ENCODE measurements at regions not wholly inside any gene's neighbourhood (a gene's known extent, or its start where the extent isn't known, plus 50 kb on each side); places are given as distances from the start of the nearest gene placed in this dataset.
"Not testable (repeated sequence)": the region's sequence is repeated elsewhere in the genome, so short reads cannot be mapped to it uniquely, and the experiment has no call there.

DNA sequence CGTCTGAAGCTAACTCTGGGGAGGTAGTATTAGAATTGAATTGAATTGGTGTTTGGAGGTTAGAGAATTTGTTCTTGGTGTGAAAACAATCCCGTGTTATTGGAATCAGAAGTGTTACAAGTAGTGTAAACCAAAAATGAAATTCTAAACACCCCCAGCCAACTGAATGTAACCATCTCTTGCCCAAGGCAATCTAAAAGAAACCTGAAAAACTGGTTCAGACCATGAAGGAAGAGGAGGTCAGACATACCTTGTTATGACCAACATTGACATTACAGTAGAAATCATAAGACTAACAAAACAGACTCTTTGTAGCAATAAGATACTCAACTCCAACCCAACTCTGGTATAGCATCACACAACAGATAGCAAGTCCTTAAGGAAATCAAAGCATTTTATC is 159.0 kb downstream of the TUSC1 start:
- no peak overlapping the region for H3K27ac Mint-ChIP-seq
- H3K4me1 Mint-ChIP-seq (ENCODE audit: low read depth in 2 of 2): no peaks in the 10 kb centered on the region
- DNase-seq (ENCODE audit: low spot score): no peak
- H3K4me3 Mint-ChIP-seq: no peak overlapping the region
- H3K27me3 Mint-ChIP-seq: no peaks in the 10 kb centered on the region
- H3K9me3 Mint-ChIP-seq: peaks cover 4% of the 10 kb centered on the region
- ATAC-seq: no peak
- peaks cover 5% of the 10 kb centered on the region for H3K36me3 Mint-ChIP-seq

DNA sequence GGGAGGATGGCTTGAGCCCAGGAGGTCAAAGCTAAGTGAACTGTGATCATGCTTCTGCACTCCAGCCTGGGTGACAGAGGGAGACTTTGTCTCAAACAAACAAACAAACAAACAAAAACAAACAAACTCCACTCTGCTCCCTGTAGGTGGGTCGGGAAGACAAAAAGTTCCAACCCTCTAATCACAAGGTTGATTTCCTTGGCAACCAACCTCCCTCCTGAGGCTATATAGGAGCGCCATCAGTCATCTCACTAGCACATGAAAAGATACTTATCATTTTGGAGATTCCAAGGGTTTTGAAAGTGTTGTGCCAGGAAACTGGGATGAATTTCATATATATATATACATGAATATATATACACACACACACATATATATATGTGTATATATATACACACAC is 160.5 kb downstream of the TUSC1 start:
- H3K4me3 Mint-ChIP-seq: no peak overlapping the region
- peaks cover 16% of the 10 kb centered on the region for H3K36me3 Mint-ChIP-seq
- no peaks in the 10 kb centered on the region for H3K4me1 Mint-ChIP-seq (ENCODE audit: low read depth in 2 of 2)
- no peak overlapping the region for H3K27ac Mint-ChIP-seq
- no peak for DNase-seq (ENCODE audit: low spot score)
- no peak for ATAC-seq
- H3K27me3 Mint-ChIP-seq: no peaks in the 10 kb centered on the region
- H3K9me3 Mint-ChIP-seq: peaks cover 8% of the 10 kb centered on the region

DNA sequence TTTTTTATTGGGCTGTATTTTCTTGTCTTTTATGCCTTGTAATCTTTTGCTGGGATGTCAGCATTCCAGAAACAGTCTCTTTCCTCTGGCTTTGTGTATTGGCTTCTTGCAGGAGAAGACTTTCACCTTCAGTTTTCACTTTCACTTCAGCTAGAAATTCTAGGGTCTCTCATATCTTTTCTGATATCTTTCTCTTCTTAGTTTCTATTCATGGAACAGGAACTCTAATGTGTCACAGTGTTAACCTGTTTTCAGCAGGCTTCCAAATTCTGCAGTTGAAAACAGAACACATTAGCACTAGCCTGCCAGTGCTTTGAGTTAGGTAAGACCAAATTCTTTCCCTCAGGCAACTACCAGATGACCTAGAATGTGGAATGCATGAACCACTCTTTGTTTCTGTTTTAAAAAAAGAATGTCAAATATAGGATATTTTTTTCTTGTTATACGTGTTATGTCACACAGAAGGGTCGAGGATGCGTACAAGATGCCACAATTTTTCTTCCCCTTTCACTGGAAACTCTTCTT is 164.7 kb downstream of the TUSC1 start:
- peaks cover 23% of the 10 kb centered on the region for H3K9me3 Mint-ChIP-seq
- H3K27ac Mint-ChIP-seq: no peak overlapping the region
- ATAC-seq (no peak), DNase-seq (ENCODE audit: low spot score) (no peak)
- no peak overlapping the region for H3K4me3 Mint-ChIP-seq
- no peaks in the 10 kb centered on the region for H3K4me1 Mint-ChIP-seq (ENCODE audit: low read depth in 2 of 2)
- H3K27me3 Mint-ChIP-seq: no peaks in the 10 kb centered on the region
- peaks cover 18% of the 10 kb centered on the region for H3K36me3 Mint-ChIP-seq

DNA sequence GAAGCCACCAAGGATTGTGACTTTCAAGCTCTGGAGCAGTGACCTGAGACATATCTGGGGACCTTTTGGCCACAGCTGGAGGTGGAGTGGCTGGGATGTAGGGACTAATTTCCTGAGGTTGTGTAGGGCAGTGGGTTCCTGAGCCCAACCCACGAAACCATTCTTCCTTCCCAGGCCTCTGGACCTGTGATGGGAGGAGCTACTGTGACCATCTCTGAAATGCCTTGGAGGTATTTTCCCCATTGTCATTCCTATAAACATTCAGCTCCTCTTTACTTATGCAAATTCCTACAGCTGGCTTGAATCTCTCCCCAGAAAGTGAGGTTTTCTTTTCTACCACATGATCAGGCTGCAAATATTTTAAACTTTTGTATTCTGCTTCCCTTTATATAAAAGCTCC is 172.6 kb downstream of the TUSC1 start:
- no peaks in the 10 kb centered on the region for H3K27me3 Mint-ChIP-seq
- peaks cover 20% of the 10 kb centered on the region for H3K9me3 Mint-ChIP-seq
- no peak overlapping the region for H3K4me3 Mint-ChIP-seq
- DNase-seq (ENCODE audit: low spot score) (no peak), ATAC-seq (no peak)
- peaks cover 15% of the 10 kb centered on the region for H3K36me3 Mint-ChIP-seq
- no peaks in the 10 kb centered on the region for H3K4me1 Mint-ChIP-seq (ENCODE audit: low read depth in 2 of 2)
- no peak overlapping the region for H3K27ac Mint-ChIP-seq

DNA sequence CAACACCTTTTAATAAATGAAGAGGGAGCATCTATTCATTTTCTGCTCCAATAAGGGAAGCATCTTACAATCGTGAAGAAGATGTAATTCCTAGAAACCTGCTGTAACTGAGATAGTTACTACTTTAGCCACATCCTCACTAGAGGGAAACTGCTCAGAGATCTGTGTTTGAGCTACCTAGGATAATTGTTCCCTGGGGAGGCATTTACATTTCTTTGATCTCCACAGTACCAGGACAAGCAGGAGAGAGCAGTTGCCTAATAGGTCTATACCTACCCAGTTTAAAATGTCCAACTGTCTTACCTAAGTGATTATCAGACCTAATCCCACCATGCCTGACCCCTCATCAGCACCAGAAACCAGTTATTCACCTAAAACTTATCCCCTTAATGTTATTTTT is 196.9 kb downstream of the TUSC1 start:
- Mint-ChIP-seq H3K9me3 (peaks cover 22% of the 10 kb centered on the region), H3K27me3 (no peaks in the 10 kb centered on the region), H3K4me1 (ENCODE audit: low read depth in 2 of 2) (no peaks in the 10 kb centered on the region), H3K27ac (no peak overlapping the region), H3K4me3 (no peak overlapping the region), H3K36me3 (peaks cover 10% of the 10 kb centered on the region)
- ATAC-seq (no peak), DNase-seq (ENCODE audit: low spot score) (no peak)

DNA sequence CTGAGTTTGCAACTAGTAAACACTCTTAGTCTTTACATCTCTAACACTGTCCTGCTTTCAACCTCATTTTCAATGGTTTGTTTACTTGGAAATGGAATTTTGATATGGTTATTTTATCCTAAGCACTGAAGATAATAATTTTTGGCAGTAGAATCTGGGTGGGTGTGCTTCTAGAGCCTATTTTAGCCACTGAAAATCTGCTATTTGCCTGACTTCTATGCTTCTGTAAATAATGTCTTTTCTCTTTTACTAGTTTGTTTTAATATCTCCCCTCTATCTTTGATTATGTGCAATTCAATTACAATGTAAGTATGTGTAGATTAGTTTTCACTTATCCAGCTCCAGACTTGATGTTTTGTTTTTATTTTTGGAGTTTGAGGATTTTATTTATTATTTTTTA is 197.5 kb downstream of the TUSC1 start:
- Mint-ChIP-seq H3K27me3 (no peaks in the 10 kb centered on the region), H3K36me3 (peaks cover 4% of the 10 kb centered on the region), H3K4me1 (ENCODE audit: low read depth in 2 of 2) (no peaks in the 10 kb centered on the region), H3K9me3 (peaks cover 23% of the 10 kb centered on the region), H3K27ac (no peak overlapping the region), H3K4me3 (no peak overlapping the region)
- ATAC-seq: no peak
- DNase-seq (ENCODE audit: low spot score): no peak

DNA sequence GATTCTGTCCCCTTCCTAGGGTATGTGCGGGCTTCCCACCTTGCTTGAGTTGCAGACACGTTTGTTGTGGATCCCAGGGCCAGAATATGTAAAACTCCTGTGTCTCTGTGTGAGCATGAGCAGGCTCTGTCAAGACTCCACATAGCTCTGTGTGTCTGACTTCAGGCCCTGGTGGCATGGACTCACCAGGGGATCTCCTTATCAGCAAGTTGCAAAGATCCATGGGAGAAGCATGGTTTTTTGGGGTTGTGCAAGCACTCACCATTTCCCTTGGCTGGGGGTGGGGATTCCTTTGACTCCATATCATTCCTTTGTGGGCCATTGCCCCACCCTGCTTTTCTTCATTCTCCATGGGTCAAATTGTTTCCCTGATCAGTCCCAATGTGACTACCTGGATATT is 205.6 kb downstream of the TUSC1 start:
- no peak for ATAC-seq
- H3K4me1 Mint-ChIP-seq (ENCODE audit: low read depth in 2 of 2): no peaks in the 10 kb centered on the region
- no peak overlapping the region for H3K27ac Mint-ChIP-seq
- DNase-seq (ENCODE audit: low spot score): no peak
- no peak overlapping the region for H3K4me3 Mint-ChIP-seq
- peaks cover 32% of the 10 kb centered on the region for H3K9me3 Mint-ChIP-seq
- no peaks in the 10 kb centered on the region for H3K27me3 Mint-ChIP-seq
- peaks cover 30% of the 10 kb centered on the region for H3K36me3 Mint-ChIP-seq

DNA sequence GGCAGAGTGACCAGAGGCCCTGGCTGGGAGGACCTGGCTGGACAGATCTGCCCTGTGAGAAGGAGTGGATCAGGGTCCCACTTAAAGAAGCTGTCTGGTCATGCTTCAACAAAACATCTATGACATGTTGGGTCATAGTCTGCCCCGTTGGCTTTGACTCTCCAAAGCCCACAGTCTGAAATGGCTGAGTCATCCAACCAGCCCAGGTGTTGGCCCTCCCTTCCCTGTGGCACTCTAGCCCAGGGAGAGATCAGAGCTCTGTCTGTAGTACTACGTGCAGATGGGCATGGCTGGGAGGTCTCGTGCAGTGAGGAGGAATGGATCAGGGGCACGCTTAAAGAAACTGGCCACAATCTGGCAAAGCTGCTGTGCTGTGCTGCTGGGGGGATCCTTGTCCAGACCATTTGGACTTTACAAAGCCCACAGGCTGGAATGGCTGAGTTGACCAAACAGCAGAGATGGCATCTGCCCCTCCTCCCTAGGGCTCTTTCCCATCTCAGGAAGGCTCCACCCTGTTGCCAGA is 206.1 kb downstream of the TUSC1 start:
- no peaks in the 10 kb centered on the region for H3K27me3 Mint-ChIP-seq
- no peak overlapping the region for H3K4me3 Mint-ChIP-seq
- H3K27ac Mint-ChIP-seq: no peak overlapping the region
- no peaks in the 10 kb centered on the region for H3K4me1 Mint-ChIP-seq (ENCODE audit: low read depth in 2 of 2)
- peaks cover 30% of the 10 kb centered on the region for H3K36me3 Mint-ChIP-seq
- DNase-seq (ENCODE audit: low spot score): no peak
- H3K9me3 Mint-ChIP-seq: peaks cover 32% of the 10 kb centered on the region
- ATAC-seq: no peak

DNA sequence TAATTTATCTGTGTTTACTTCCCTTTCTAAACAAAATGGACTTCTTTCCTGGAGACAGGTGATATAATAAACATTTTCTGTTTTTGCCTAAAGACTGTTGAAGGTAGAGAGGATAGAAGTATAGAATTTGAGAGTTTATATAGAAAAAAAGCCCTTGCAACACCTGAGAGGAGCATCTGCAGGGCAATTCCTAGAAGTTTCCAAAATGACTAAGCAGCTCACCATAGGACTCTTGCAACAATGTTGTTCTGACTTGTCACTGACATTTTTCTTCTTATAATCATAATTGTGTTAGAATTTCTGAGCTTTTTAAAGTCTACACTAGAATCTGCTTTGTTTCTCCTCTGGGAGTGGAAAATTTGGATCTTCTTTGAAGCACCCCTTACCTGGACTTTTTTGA is 216.8 kb downstream of the TUSC1 start:
- Mint-ChIP-seq H3K27me3 (no peaks in the 10 kb centered on the region), H3K4me3 (no peak overlapping the region), H3K27ac (no peak overlapping the region), H3K4me1 (ENCODE audit: low read depth in 2 of 2) (no peaks in the 10 kb centered on the region), H3K36me3 (peaks cover 10% of the 10 kb centered on the region), H3K9me3 (peaks cover 28% of the 10 kb centered on the region)
- ATAC-seq: no peak
- DNase-seq (ENCODE audit: low spot score): no peak

DNA sequence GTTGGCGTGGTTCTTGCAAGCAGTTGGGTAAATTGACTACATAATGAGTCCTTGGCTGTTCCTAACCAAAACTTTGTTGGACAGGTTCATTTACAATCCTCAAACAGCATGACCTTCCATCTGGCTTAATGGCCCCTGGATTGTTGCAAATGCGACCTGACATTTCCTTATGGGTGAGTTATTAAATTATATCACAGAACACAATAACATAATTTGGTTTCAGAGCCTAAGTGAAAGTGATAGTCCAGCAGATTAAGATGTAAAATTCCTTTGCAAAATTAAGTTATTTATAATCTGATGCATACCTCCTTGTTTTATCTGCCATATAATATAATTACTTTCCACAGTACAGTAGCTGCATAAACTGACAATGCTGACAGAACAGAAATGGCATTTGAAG is 224.4 kb downstream of the TUSC1 start:
- peaks cover 15% of the 10 kb centered on the region for H3K9me3 Mint-ChIP-seq
- H3K27me3 Mint-ChIP-seq: no peaks in the 10 kb centered on the region

DNA sequence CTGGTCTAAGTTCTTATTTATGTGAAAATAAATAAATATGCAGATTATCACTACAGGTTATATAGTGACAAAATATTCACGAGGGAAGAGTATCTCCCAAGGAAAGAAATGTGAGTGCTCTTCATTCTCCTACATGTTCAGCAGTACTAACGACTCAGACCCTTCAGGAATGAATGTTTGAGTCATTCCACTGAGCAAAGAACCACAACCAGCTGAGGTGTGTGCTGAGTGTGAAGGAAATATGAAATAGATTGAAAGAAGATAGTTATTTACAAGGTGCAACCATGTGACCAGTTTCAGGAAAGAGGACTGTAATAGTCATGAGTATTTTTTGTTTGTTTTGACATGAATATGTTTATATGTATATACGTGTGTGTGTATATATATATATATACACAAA is 228.7 kb downstream of the TUSC1 start:
- no peaks in the 10 kb centered on the region for H3K9me3 Mint-ChIP-seq
- H3K36me3 Mint-ChIP-seq: peaks cover 5% of the 10 kb centered on the region
- no peaks in the 10 kb centered on the region for H3K27me3 Mint-ChIP-seq
- DNase-seq (ENCODE audit: low spot score) (no peak), ATAC-seq (no peak)
- no peak overlapping the region for H3K4me3 Mint-ChIP-seq
- H3K27ac Mint-ChIP-seq: no peak overlapping the region
- H3K4me1 Mint-ChIP-seq (ENCODE audit: low read depth in 2 of 2): no peaks in the 10 kb centered on the region

More for the DNA sequence above, 224.4 kb downstream of the TUSC1 start:
- Mint-ChIP-seq H3K4me3 (no peak overlapping the region), H3K27ac (no peak overlapping the region), H3K4me1 (ENCODE audit: low read depth in 2 of 2) (no peaks in the 10 kb centered on the region), H3K36me3 (no peaks in the 10 kb centered on the region)
- ATAC-seq: no peak
- DNase-seq (ENCODE audit: low spot score): no peak

DNA sequence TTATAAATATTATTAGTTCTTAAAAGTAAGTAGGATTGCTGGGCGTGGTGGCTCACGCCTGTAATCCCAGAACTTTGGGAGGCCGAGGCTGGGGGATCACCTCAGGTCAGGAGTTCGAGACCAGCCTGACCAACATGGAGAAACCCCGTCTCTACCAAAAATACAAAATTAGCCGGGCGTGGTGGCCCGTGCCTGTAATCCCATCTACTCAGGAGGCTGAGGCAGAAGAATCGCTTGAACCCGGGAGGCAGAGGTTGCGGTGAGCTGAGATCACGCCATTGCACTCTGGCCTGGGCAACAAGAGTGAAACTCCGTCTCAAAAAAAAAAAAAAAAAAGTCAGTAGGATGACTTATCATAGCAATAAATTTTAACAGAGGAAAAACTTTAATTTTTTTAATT is 232.5 kb downstream of the TUSC1 start:
- not testable (repeated sequence) for H3K9me3 Mint-ChIP-seq; H3K27ac Mint-ChIP-seq; DNase-seq (ENCODE audit: low spot score); H3K27me3 Mint-ChIP-seq; ATAC-seq; H3K4me3 Mint-ChIP-seq; H3K36me3 Mint-ChIP-seq; H3K4me1 Mint-ChIP-seq (ENCODE audit: low read depth in 2 of 2)

DNA sequence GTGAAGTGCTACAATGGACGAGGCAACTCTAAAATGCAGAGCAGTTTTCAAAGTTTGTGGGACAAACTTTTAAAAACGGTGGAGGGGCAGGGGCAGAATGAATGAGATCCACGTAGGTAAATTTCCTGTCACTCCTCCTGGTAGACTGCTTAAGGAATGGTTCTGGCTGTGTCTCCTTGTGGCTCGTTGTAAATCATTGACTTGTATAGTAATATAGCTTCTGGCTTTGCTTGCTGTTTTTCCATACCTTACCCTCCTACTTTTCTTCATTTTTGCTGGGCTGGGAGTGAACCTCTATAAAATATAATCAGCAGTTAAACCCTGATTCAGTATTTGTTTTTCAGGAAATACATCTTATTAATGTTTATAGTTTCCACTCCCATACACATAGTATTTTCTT is 235.7 kb downstream of the TUSC1 start:
- no peak overlapping the region for H3K4me3 Mint-ChIP-seq
- DNase-seq (ENCODE audit: low spot score) (no peak), ATAC-seq (no peak)
- peaks cover 5% of the 10 kb centered on the region for H3K36me3 Mint-ChIP-seq
- peaks cover 8% of the 10 kb centered on the region for H3K9me3 Mint-ChIP-seq
- no peaks in the 10 kb centered on the region for H3K4me1 Mint-ChIP-seq (ENCODE audit: low read depth in 2 of 2)
- H3K27me3 Mint-ChIP-seq: no peaks in the 10 kb centered on the region
- no peak overlapping the region for H3K27ac Mint-ChIP-seq

DNA sequence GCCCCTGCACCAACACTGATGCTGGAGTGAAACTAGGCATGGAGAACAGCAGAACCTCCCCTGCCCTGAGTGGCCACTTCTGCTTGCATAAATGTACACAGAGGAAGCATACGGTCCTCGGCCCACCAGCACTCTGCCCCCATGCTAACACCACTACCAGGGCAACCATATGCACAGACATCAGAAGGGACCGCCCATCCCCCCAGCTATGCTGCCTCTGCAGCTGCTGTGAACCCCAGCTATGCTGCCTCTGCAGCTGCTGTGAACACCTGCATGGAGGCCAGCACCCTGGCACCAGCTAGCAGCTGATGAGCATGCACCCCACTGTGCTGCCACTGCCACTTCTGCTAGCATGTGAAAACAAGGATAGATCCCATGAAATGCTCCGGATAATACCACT is 250.3 kb downstream of the TUSC1 start:
- DNase-seq (ENCODE audit: low spot score) (no peak), ATAC-seq (no peak)
- no peak overlapping the region for H3K27ac Mint-ChIP-seq
- H3K36me3 Mint-ChIP-seq: peaks cover 38% of the 10 kb centered on the region
- peaks cover 41% of the 10 kb centered on the region for H3K9me3 Mint-ChIP-seq
- no peaks in the 10 kb centered on the region for H3K4me1 Mint-ChIP-seq (ENCODE audit: low read depth in 2 of 2)
- H3K27me3 Mint-ChIP-seq: no peaks in the 10 kb centered on the region
- H3K4me3 Mint-ChIP-seq: no peak overlapping the region

DNA sequence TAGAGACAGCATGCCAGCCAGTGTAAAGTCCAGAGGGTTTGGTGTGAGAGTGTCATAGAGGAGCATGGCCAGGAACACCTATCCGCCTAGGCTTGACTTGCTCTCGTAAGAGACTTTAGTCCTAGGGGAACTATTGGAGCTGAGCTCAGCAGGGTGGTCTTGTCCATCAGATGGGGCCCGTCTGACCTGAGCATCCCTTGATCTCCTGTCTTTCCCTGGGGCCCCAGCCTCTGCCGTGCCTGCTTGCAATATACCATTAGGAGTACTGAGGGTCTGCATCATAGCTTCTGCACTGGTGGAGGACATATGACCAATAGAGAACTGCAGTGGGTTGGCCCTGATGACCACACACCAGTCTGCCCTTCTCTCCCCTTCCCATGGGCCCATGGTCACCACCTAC is 251.0 kb downstream of the TUSC1 start:
- Mint-ChIP-seq H3K36me3 (peaks cover 38% of the 10 kb centered on the region), H3K27ac (no peak overlapping the region), H3K9me3 (peaks cover 41% of the 10 kb centered on the region), H3K27me3 (no peaks in the 10 kb centered on the region), H3K4me3 (no peak overlapping the region), H3K4me1 (ENCODE audit: low read depth in 2 of 2) (no peaks in the 10 kb centered on the region)
- ATAC-seq (no peak), DNase-seq (ENCODE audit: low spot score) (no peak)
